ENCODE measurements at regions not wholly inside any gene's neighbourhood (a gene's known extent, or its start where the extent isn't known, plus 50 kb on each side); places are given as distances from the start of the nearest gene placed in this dataset.
A peak's percentile ranks its signal among the peaks of the same experiment; 100 is the strongest.

GRCh38 chr20:17823409-17824144 is 123.8 kb downstream of the BANF2 start:
- no peak overlapping the region for H3K23ac ChIP-seq (ENCODE audit: insufficient read length)
- no peaks in the 10 kb centered on the region for H3K23me2 ChIP-seq (ENCODE audit: low read depth, low read length)
- POLR2A ChIA-PET (ENCODE audit: partially characterized antibody) = no interaction called here
- H4K5ac ChIP-seq (ENCODE audit: insufficient read length, low read depth, low read length) = no peak overlapping the region
- H2AK5ac ChIP-seq (ENCODE audit: low read depth, low read length) = no peak overlapping the region
- H2BK15ac ChIP-seq (ENCODE audit: low read length) = peak overlapping the region; percentile 29; the same call in 1 of the 2 replicates
- CTCF ChIA-PET (ENCODE audit: partially characterized antibody) = interaction anchor here (0.6 to 1.5 kb wide), 3 partner anchors 14 to 56 kb away, joined by 3 to 7 read pairs (median 3); no protein-coding TSS in a partner anchor
- no peak overlapping the region for H3K4ac ChIP-seq (replicated peaks; ENCODE audit: insufficient read length, low read depth, low read length)
- H4K8ac ChIP-seq (ENCODE audit: extremely low read depth, insufficient read depth, low read length) = no peak overlapping the region
- no peak overlapping the region for H3K27ac ChIP-seq (ENCODE audit: low read depth, low read length)
- no peaks in the 10 kb centered on the region for H3K79me1 ChIP-seq (ENCODE audit: low read depth, low read length)
- no peak overlapping the region for H3K56ac ChIP-seq (replicated peaks; ENCODE audit: insufficient read length, low read depth, low read length)
- no peak for TF ChIP-seq NRF1 (IDR thresholded peaks at IDR 0.05; ENCODE audit: low read depth, low read length)
- TF ChIP-seq RXRA (IDR thresholded peaks at IDR 0.05; ENCODE audit: insufficient read depth, low read depth, low read length) = no peak
- peak in 1 of 2 experiments; percentile 22; a peak in 1 of 4 replicates for TF ChIP-seq RAD21 (IDR thresholded peaks at IDR 0.05 in 1 of 2, conservative IDR thresholded peaks at IDR 0.05 in 1 of 2; ENCODE audit: low read depth in 2 of 2, low read length in 2 of 2)
- H3K9ac ChIP-seq (replicated peaks in 1 of 4; ENCODE audit: extremely low read depth in 1 of 4, low read depth in 3 of 4, low read length in 3 of 4) = no peak overlapping the region
- DNase-seq (ENCODE audit: low read depth in 1 of 2, low spot score in 2 of 2) = no peak
- H3K4me1 ChIP-seq (replicated peaks in 1 of 4; ENCODE audit: control insufficient read depth in 3 of 4, insufficient read depth in 4 of 4, low read length in 3 of 4) = peaks cover 2 to 6% (median 3%) of the 10 kb centered on the region in 4 experiments; a peak in 3 of 7 replicates
- no peak overlapping the region for H2BK5ac ChIP-seq (ENCODE audit: low read depth, low read length)
- 0 out of 2 replicates have a peak overlapping the region, but pooled peaks have one; percentile 28 for H3K18ac ChIP-seq (ENCODE audit: extremely low read depth, low read length)
- 66% methylated on average over 9 of the region's 10 CpGs; no CpG with 5 or more reads in 1 of the 2 experiments for WGBS, 2 experiments (ENCODE audit: extremely low coverage in 1 of 2, insufficient coverage in 1 of 2, insufficient read length in 1 of 2, insufficient replicate concordance in 2 of 2, low coverage in 1 of 2, low lambda C conversion rate in 2 of 2, missing lambda C conversion rate in 1 of 2)
- H3K36me3 ChIP-seq (ENCODE audit: control insufficient read depth in 2 of 4, insufficient read depth in 4 of 4, low read length in 3 of 4) = no peaks in the 10 kb centered on the region
- no peak overlapping the region for H3K4me3 ChIP-seq (ENCODE audit: extremely low read depth in 1 of 4, insufficient read depth in 2 of 4, low read depth in 3 of 4, low read length in 4 of 4)
- no peak overlapping the region for H2BK12ac ChIP-seq (ENCODE audit: low read depth, low read length)
- FAIRE-seq = no peak
- H3K27me3 ChIP-seq (replicated peaks in 1 of 4; ENCODE audit: control insufficient read depth in 3 of 4, extremely low read depth in 1 of 4, insufficient read depth in 3 of 4, low read length in 3 of 4) = peaks cover 0 to 3% (median 0%) of the 10 kb centered on the region in 4 experiments; a peak in 2 of 7 replicates
- H2BK20ac ChIP-seq (ENCODE audit: low read length) = peak overlapping the region; percentile 83; the same call in 1 of the 2 replicates
- no peaks in the 10 kb centered on the region for H4K20me1 ChIP-seq (replicated peaks in 1 of 2; ENCODE audit: control insufficient read depth in 1 of 2, insufficient read depth in 2 of 2, low read length in 2 of 2)
- H2BK120ac ChIP-seq (replicated peaks; ENCODE audit: low read depth, low read length) = no peak overlapping the region
- H3K4me2 ChIP-seq (ENCODE audit: insufficient read depth in 1 of 2, low read depth in 2 of 2, low read length in 2 of 2) = no peak overlapping the region
- no peaks in the 10 kb centered on the region for H3K79me2 ChIP-seq (ENCODE audit: control insufficient read depth in 1 of 2, insufficient read depth in 2 of 2, low read length in 2 of 2)
- H3K14ac ChIP-seq (ENCODE audit: insufficient read length) = no peak overlapping the region
- no peaks in the 10 kb centered on the region for H3K9me3 ChIP-seq (ENCODE audit: insufficient read depth in 2 of 2, low read depth in 1 of 2, low read length in 1 of 2)
- H4K91ac ChIP-seq (replicated peaks; ENCODE audit: insufficient read length, low read length) = no peak overlapping the region
- H2AFZ ChIP-seq (ENCODE audit: low read length) = peak overlapping the region; percentile 74

Data from H1 (cell line).